GM21515 (cell line): ENCODE measurements at regions not wholly inside any gene's neighbourhood (a gene's known extent, or its start where the extent isn't known, plus 50 kb on each side); places are given as distances from the start of the nearest gene placed in this dataset.
"Not testable (repeated sequence)": the region's sequence is repeated elsewhere in the genome, so short reads cannot be mapped to it uniquely, and the experiment has no call there.

ENCODE experiments used
- ATAC-seq: cut with Tn5 transposase; IDR thresholded peaks from one replicate; pipeline ENCODE4 v1.9.1; 2021; ENCODE audit not compliant: unreplicated experiment

- no peak for ATAC-seq
Measured at GRCh38 chr10:90229486-90229885, 528.1 kb downstream of the KIF20B start.

GRCh38 chr10:90233805-90234204 lies 532.4 kb downstream of the KIF20B start:
- not testable (repeated sequence) for ATAC-seq

GRCh38 chr10:90245623-90246022 lies 544.2 kb downstream of the KIF20B start:
- ATAC-seq, result no peak

GRCh38 chr10:90250784-90251183 lies 549.4 kb downstream of the KIF20B start:
- not testable (repeated sequence) for ATAC-seq

GRCh38 chr10:90269699-90270098 lies 568.3 kb downstream of the KIF20B start:
- no peak for ATAC-seq

GRCh38 chr10:90274721-90275468 lies 573.5 kb downstream of the KIF20B start:
- no peak for ATAC-seq

GRCh38 chr10:90276894-90277475 lies 575.6 kb downstream of the KIF20B start:
- ATAC-seq, result no peak

GRCh38 chr10:90286406-90286805 lies 571.4 kb downstream of the HTR7 start:
- no peak for ATAC-seq

GRCh38 chr10:90286941-90287340 lies 570.9 kb downstream of the HTR7 start:
- no peak for ATAC-seq

GRCh38 chr10:90288391-90288933 lies 569.4 kb downstream of the HTR7 start:
- no peak for ATAC-seq

GRCh38 chr10:90289037-90289436 lies 568.8 kb downstream of the HTR7 start:
- ATAC-seq, result no peak

GRCh38 chr10:90293616-90294015 lies 564.2 kb downstream of the HTR7 start:
- no peak for ATAC-seq

GRCh38 chr10:90294821-90295540 lies 562.9 kb downstream of the HTR7 start:
- ATAC-seq, result not testable (repeated sequence)

GRCh38 chr10:90302031-90302430 lies 555.8 kb downstream of the HTR7 start:
- not testable (repeated sequence) for ATAC-seq

GRCh38 chr10:90302758-90303481 lies 554.9 kb downstream of the HTR7 start:
- ATAC-seq, result no peak

GRCh38 chr10:90304533-90304932 lies 553.3 kb downstream of the HTR7 start:
- ATAC-seq, result no peak

GRCh38 chr10:90306187-90306586 lies 551.7 kb downstream of the HTR7 start:
- ATAC-seq, result no peak

GRCh38 chr10:90308223-90308622 lies 549.6 kb downstream of the HTR7 start:
- no peak for ATAC-seq

GRCh38 chr10:90313576-90314325 lies 544.1 kb downstream of the HTR7 start:
- ATAC-seq, result no peak

GRCh38 chr10:90314718-90315117 lies 543.1 kb downstream of the HTR7 start:
- no peak for ATAC-seq
